Endodermal cell (in vitro differentiated cells): ENCODE measurements at regions not wholly inside any gene's neighbourhood (a gene's known extent, or its start where the extent isn't known, plus 50 kb on each side); places are given as distances from the start of the nearest gene placed in this dataset.

Experiments used
- DNase-seq: peaks from one replicate; pipeline ENCODE4 v3.0.0-alpha.2; 2017
- H3K27ac ChIP-seq: 2 replicates; pipeline ENCODE4 v1.5.1; 2013; ENCODE audit warnings: mild to moderate bottlenecking, low read depth, low read length, moderate library complexity
- H3K27me3 ChIP-seq: 2 replicates; pipeline ENCODE4 v1.6.1; 2013; ENCODE audit warnings: mild to moderate bottlenecking, low read length, moderate library complexity; ENCODE audit not compliant: insufficient read depth, control insufficient read depth, poor library complexity, severe bottlenecking
- H3K36me3 ChIP-seq: 2 replicates; pipeline ENCODE4 v1.7.0; 2013; ENCODE audit warnings: mild to moderate bottlenecking, low read length, moderate library complexity; ENCODE audit not compliant: control insufficient read depth, insufficient read depth
- H3K4me1 ChIP-seq: one replicate; pipeline ENCODE4 v1.7.0; 2013; ENCODE audit warnings: low read length; ENCODE audit not compliant: control insufficient read depth, insufficient read depth
- H3K4me3 ChIP-seq: 2 replicates; pipeline ENCODE4 v1.5.1; 2013; ENCODE audit warnings: mild to moderate bottlenecking, low read length, moderate library complexity
- H3K9ac ChIP-seq: 2 replicates; pipeline ENCODE4 v1.6.1; 2013; ENCODE audit warnings: mild to moderate bottlenecking, low read length, moderate library complexity; ENCODE audit not compliant: poor library complexity, severe bottlenecking; ENCODE audit errors: extremely low read depth
- H3K9me3 ChIP-seq: 2 replicates; pipeline ENCODE4 v1.6.1; 2013; ENCODE audit warnings: mild to moderate bottlenecking, low read length, moderate library complexity; ENCODE audit not compliant: control insufficient read depth
- H3K27ac Mint-ChIP-seq: 2 replicates; pipeline ENCODE4 v1.8.0; 2020; ENCODE audit warnings: mixed read lengths
- H3K27me3 Mint-ChIP-seq: 2 replicates; pipeline ENCODE4 v1.8.0; 2021; ENCODE audit warnings: mild to moderate bottlenecking, mixed read lengths; ENCODE audit not compliant: insufficient read depth
- H3K36me3 Mint-ChIP-seq: 2 replicates; pipeline ENCODE4 v1.8.0; 2020; ENCODE audit warnings: low read depth, mixed read lengths
- H3K4me1 Mint-ChIP-seq: 2 replicates; pipeline ENCODE4 v1.8.0; 2020; ENCODE audit warnings: mixed read lengths
- H3K4me3 Mint-ChIP-seq: 2 replicates; pipeline ENCODE4 v1.8.0; 2020; ENCODE audit warnings: mild to moderate bottlenecking, moderate library complexity, mixed read lengths
- H3K9me3 Mint-ChIP-seq: 2 replicates; pipeline ENCODE4 v1.8.0; 2020; ENCODE audit warnings: mild to moderate bottlenecking, mixed read lengths
- CTCF ChIP-seq: fragments of 200-600 bp; sonication (generic); conservative IDR thresholded peaks from 2 replicates; pipeline ENCODE4 v1.5.0; 2021; ENCODE audit warnings: antibody characterized with exemption, mild to moderate bottlenecking
- WGBS, 2 experiments: methylation state at CpG; one replicate each; pipeline versions ENCODE4 v1.1.5 to v1.1.7; 2013; ENCODE audit warnings: missing lambda C conversion rate in 2 of 2, mixed read lengths in 1 of 2; ENCODE audit not compliant: insufficient coverage in 1 of 2, insufficient read length in 1 of 2; 5-methylcytosine and 5-hydroxymethylcytosine counted together

DNA sequence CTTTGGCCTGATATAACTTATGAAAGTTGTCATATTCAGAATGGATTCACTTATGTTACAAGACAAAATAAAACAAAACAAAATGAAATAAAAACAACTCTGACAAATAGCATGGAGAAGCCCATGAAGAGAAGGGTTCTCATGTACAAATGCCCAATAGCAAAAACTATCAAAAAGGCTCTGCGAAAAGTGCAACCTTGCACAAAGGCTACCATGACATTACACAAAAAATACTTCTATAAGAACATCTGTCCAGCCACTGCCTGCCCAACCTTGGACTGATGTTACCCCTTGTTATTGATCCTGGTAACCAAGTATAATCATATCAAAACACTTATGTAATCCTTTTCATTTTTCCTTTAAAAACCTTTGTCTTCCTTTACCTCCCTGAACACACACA, 213.0 kb downstream of the ATP23 start:
- H3K27me3 ChIP-seq, result no peaks in the 10 kb centered on the region
- no peaks in the 10 kb centered on the region for H3K36me3 Mint-ChIP-seq
- no peak overlapping the region for H3K27ac Mint-ChIP-seq
- H3K9ac ChIP-seq, result no peak overlapping the region
- no peak overlapping the region for H3K4me3 ChIP-seq
- H3K27me3 Mint-ChIP-seq, result no peaks in the 10 kb centered on the region
- H3K4me1 Mint-ChIP-seq, result no peaks in the 10 kb centered on the region
- TF ChIP-seq CTCF, result no peak
- H3K9me3 ChIP-seq, result no peaks in the 10 kb centered on the region
- no peaks in the 10 kb centered on the region for H3K36me3 ChIP-seq
- no peak for DNase-seq
- WGBS, 2 experiments, result 97 to 100% methylated on average over 1 of the region's 1 CpG
- H3K27ac ChIP-seq, result no peak overlapping the region
- no peaks in the 10 kb centered on the region for H3K4me1 ChIP-seq
- H3K4me3 Mint-ChIP-seq, result no peak overlapping the region
- H3K9me3 Mint-ChIP-seq, result no peaks in the 10 kb centered on the region

- H3K4me1 Mint-ChIP-seq, result no peaks in the 10 kb centered on the region
- WGBS, 2 experiments, result 84% methylated on average over 2 of the region's 2 CpGs; no CpG with 5 or more reads in 1 of the 2 experiments
Observed at GRCh38 chr12:58156697-58157096, 215.3 kb downstream of the ATP23 start.

GRCh38 chr12:58159941-58160340, 218.6 kb downstream of the ATP23 start:
- Histone ChIP-seq H3K4me1 (no peaks in the 10 kb centered on the region), H3K36me3 (no peaks in the 10 kb centered on the region), H3K9ac (no peak overlapping the region), H3K27ac (no peak overlapping the region), H3K4me3 (no peak overlapping the region), H3K27me3 (no peaks in the 10 kb centered on the region), H3K9me3 (no peaks in the 10 kb centered on the region)
- Mint-ChIP-seq H3K27ac (no peak overlapping the region), H3K27me3 (no peaks in the 10 kb centered on the region), H3K9me3 (no peaks in the 10 kb centered on the region), H3K36me3 (no peaks in the 10 kb centered on the region), H3K4me1 (no peaks in the 10 kb centered on the region), H3K4me3 (no peak overlapping the region)
- DNase-seq, result no peak
- TF ChIP-seq CTCF, result no peak
- WGBS, 2 experiments, result 92 to 96% methylated on average over 2 of the region's 2 CpGs

More at GRCh38 chr12:58156697-58157096, 215.3 kb downstream of the ATP23 start:
- H3K27me3 Mint-ChIP-seq, result no peaks in the 10 kb centered on the region
- no peak for DNase-seq
- H3K27me3 ChIP-seq, result no peaks in the 10 kb centered on the region
- no peaks in the 10 kb centered on the region for H3K9me3 ChIP-seq
- no peak overlapping the region for H3K4me3 Mint-ChIP-seq
- H3K36me3 ChIP-seq, result no peaks in the 10 kb centered on the region
- no peak overlapping the region for H3K9ac ChIP-seq
- no peaks in the 10 kb centered on the region for H3K36me3 Mint-ChIP-seq
- no peak for TF ChIP-seq CTCF
- H3K27ac ChIP-seq, result no peak overlapping the region
- no peaks in the 10 kb centered on the region for H3K9me3 Mint-ChIP-seq
- no peaks in the 10 kb centered on the region for H3K4me1 ChIP-seq
- no peak overlapping the region for H3K27ac Mint-ChIP-seq
- no peak overlapping the region for H3K4me3 ChIP-seq
